GM18861 (cell line): ENCODE measurements at regions not wholly inside any gene's neighbourhood (a gene's known extent, or its start where the extent isn't known, plus 50 kb on each side); places are given as distances from the start of the nearest gene placed in this dataset.
"Not testable (repeated sequence)": the region's sequence is repeated elsewhere in the genome, so short reads cannot be mapped to it uniquely, and the experiment has no call there.

Experiments
- ATAC-seq: cut with Tn5 transposase; IDR thresholded peaks from one replicate; pipeline ENCODE4 v1.9.1; 2021; ENCODE audit not compliant: unreplicated experiment

DNA sequence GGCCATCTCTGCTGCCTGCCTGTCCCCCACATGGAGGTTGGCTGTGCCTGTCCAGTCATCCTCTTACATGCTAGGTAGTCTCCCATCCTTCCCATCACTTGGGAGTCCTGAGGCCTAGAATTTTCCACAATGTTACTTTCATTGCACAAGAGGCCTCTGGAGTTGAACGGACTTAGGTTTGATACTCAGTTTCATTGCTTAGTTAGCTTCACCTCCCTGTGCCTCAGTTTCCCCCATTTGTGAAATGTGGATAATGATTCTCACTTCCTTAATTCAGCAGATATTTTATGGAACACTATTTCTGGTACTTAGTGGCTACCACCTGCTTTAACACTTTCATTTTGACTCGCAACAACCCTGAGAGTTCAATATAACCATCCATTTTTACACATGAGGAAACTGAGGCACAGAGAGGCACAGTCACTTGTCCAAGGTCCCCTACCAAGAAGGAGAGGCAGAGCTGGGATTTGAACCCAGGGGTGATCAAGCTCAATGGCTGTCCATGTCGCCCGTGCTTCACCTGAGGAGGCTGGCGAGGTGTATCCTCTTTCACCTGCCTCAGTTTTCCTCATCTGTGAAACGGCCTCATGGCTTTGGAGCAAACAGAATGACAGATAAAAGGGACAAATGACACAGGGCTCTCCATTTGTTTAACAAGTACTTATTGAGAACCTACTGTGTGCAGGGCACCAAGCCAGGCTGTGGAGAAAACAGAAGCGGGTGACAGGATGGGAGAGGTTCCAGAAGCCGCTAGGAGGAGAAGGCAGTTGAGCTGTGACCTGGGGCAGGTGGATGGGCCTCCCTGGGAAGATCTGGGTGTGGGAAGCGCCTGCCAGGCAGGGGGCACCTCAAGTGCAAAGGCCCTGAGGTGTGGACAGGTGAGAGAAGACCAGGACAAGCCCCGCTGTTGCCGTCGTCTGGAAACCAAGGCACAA, 154.3 kb upstream of the PTPN1 start:
- no peak for ATAC-seq

- ATAC-seq, result no peak
These were observed 153.7 kb upstream of the PTPN1 start for GRCh38 chr20:50356525-50356885.

DNA sequence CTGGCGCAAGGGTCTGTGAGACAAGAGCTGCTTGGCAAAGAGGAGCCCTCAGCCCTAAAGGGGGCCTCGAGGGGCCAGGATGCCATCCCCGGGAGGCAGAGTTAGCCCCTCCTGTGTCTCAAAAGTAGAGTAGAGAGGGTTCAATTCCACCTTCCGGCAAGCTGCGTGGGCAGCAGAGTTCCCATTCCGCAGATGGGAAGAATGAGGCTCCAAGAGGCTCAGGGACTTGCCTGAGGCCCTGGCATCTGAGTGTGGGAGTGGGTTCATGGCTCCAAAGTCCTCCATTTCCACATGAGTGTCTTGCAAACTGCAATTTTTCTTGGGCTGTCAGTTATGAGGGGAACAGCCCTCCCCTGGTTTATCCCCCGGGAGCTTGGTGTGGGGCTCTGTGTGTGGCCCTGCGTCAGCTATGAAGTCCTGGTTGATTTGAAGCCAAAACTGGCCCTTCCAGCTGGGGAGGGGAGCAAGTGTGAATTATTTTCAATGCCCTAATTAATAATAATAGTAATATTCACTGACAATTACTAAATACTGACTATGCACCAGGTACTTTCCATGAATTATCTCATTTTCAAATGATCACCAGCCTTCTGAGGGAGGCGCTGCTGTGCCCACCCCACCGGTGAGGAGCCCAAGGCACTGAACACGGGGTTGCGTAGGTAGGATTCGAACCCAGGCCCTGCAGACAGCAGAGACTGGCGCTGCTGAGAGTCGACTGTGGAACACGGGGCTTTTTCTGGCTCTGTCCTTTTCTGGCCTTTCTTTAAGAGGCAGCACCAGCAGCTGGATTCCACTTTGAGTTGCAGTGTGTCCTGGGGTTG, 153.0 kb upstream of the PTPN1 start:
- ATAC-seq, result no peak

DNA sequence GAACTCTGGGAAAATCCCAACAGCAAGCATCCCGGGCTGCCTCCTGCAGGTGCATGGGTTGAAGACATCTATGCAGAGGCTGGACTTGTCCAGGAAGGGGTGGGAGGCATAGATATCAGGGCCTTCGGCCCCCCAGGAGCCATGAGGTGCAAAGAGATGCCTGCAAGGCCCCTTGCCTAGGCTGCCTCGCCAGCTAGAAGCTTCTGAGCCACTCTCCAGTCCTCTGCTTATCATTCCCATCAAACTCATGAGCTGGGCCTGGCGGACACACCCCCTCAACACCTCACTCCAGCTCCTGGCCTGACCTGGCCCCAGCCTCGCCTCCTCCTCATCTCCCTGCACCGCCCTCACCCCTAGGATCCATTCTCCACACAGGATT, 152.4 kb upstream of the PTPN1 start:
- no peak for ATAC-seq

DNA sequence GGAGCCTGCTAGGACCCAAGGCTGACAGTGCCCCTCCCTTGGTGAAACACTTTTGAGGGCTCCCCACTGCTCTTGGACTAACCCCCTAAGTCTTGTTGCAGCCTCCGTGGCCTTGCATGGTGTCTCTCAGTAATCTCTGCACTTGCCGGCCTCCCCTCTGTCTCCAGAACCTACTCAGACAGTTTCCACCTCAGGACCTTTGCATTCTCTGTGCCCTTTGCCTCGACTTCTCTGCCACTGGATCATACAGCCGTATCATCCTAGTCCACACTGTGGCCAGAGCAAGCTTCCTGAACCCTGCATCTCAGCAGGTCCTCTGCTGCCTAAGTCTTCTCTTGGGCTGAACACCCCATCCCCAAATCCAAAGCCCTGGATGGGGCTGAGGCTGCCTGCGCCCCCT, 152.0 kb upstream of the PTPN1 start:
- no peak for ATAC-seq

DNA sequence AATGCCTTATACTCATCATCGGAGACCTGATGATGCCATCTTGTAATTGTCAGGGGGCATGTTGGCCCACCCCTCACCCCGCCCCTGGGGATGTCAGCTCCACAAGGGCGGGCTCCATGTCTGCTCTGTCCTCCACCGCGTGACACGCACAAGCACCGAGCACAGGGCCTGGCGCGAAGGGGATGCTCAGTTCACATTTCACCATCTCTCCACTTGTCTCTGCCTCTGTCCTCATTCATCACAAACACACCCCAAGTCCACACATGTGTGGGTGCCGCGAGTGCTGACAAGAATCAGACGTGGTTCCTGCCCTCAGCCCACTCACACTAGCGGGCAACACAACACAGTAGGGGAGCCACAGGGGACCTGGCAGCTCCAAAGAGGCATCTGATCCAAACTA, 151.2 kb upstream of the PTPN1 start:
- ATAC-seq, result no peak

- no peak for ATAC-seq
These were observed 150.5 kb upstream of the PTPN1 start for GRCh38 chr20:50359607-50360217.

DNA sequence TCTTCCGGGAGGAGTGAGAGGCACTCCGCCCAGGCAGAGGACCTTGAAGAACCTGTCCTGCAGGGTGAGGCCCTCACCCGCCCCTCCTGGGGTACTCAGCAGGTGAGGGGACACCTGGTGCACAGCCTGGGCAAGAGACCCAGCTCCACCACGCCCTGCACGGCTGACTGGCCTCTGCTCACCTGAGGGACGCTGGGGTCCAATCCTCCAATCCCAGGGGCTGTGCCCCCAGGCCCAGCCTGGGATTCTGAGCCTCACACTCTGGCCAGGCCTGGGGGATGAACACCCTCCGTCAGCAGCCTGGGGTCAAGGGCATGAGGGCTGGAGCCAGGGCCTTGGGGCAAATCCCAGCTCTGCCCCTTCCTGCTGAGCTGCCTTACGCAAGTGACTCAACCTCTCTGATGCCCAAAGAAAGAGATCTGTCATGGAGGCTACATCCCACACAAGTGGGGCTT, 149.9 kb upstream of the PTPN1 start:
- no peak for ATAC-seq

DNA sequence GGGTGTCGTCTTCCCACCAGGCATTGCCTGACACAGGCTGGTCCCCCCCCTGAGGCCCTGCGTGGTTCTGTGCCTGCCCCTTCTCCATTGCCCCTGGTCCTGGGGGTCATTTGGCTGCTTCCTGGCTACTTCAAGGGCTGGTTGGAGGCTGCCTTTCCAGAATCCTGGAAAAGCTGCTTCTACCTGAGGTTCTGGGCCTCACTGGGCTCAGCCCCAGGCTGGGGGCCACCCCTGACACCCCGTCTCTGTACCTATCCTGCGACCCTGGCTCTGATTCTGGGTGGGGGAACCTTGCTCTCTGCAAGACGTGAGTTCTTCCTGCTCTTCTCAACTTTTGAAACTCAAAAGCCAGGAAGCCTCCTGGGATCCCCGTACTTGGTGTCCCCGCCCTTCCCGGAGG, 149.3 kb upstream of the PTPN1 start:
- ATAC-seq, result no peak

- ATAC-seq, result not testable (repeated sequence)
These were observed 148.0 kb upstream of the PTPN1 start for GRCh38 chr20:50362177-50362576.

GRCh38 chr20:50363027-50363426, 147.2 kb upstream of the PTPN1 start:
- ATAC-seq, result no peak

DNA sequence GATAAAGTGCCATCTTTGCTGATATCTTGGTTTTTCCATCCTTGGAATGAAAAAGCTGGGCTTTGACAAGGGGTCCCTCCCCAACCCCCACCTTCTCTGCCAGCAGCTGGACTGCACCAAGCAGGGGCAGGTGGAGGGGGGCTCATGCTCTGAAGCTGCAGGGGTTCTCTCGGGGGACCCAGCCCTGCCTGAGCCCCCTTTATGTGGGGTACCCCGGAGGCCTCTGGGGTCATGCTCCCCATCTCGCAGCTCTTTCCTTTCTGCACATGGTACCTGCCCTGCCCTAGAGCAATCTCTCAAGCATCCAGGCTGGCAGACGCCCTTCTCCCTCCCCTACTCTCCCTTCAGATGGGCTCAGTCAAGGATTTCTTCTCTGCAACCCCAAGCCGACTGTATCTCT, 146.7 kb upstream of the PTPN1 start:
- ATAC-seq, result no peak

GRCh38 chr20:50364542-50364941, 145.6 kb upstream of the PTPN1 start:
- ATAC-seq, result no peak

GRCh38 chr20:50366270-50367103, 143.7 kb upstream of the PTPN1 start:
- ATAC-seq, result no peak

DNA sequence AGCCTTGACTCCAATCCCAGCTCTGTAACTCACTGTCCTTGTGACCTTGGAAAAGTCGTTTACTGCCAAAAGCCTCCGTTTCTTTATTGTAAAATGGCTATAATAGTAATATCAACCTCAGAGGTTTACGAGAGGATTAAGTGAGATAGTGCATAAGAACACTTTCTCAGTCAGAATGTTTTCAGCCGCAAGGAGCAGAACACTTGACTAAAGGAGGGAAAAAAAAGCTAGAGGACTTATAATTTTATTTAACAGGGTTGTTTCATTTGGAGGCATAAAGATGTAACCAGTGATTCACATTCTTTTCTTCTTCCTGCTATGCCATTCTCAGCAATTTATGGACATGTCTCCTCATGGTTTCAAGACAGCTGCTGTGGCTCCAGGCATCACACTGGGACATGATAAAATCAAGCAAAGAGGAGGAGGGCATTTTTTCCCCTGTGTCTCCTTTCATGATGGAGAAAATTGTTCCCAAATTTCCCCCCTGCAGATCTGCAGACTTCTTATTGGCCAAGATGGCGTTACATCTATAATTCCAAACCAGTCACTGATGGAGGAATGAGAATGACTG, 143.0 kb upstream of the PTPN1 start:
- ATAC-seq, result no peak

- ATAC-seq, result no peak
These were observed 142.3 kb upstream of the PTPN1 start for GRCh38 chr20:50367739-50368375.

- no peak for ATAC-seq
These were observed 141.8 kb upstream of the PTPN1 start for GRCh38 chr20:50368386-50368785.

DNA sequence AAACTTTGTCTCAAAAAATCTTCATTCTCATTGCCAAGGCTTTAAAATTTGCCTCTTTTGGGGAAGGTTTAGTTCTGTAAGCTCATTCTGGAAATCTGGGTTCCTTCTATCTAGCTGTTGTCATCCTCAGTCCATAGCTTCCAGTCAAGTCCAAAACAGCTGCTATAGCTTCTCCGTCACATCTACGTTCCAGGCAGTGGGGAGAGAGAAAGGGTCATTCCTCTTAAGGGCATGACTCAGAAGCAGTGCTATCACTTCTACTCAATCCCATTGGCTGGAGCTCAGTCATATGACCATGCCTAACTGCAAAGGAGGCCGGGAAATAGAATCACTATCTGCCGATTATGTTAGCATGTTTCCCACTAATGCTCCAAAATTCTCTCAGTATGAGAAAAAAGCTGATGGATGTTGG, 141.4 kb upstream of the PTPN1 start:
- ATAC-seq, result no peak

GRCh38 chr20:50369225-50370035, 140.8 kb upstream of the PTPN1 start:
- no peak for ATAC-seq
